ENCODE measurements at regions not wholly inside any gene's neighbourhood (a gene's known extent, or its start where the extent isn't known, plus 50 kb on each side); places are given as distances from the start of the nearest gene placed in this dataset.

- POLR2A ChIA-PET (ENCODE audit: unreplicated experiment): no interaction called here
- H3K27me3 ChIP-seq (ENCODE audit: low read length): no peaks in the 10 kb centered on the region
- TF ChIP-seq EZH2phosphoT487 (IDR thresholded peaks at IDR 0.05; ENCODE audit: borderline replicate concordance, low read length) (no peak), CTCF (conservative IDR thresholded peaks at IDR 0.05; ENCODE audit: low read depth, low read length) (no peak), EZH2 (IDR thresholded peaks at IDR 0.05; ENCODE audit: low read length, unreplicated experiment) (no peak)
These were observed 211.0 kb upstream of the ADGRL3 start for GRCh38 chr4:60989141-60989540.

GRCh38 chr4:60992037-60992436, 208.1 kb upstream of the ADGRL3 start:
- peak; percentile 91 for DNase-seq
- Histone ChIP-seq H3K4me2 (ENCODE audit: low read length) (peak overlapping the region; percentile 57), H3K4me1 (ENCODE audit: insufficient read depth, low read length) (peaks cover 40% of the 10 kb centered on the region), H3K9me2 (replicated peaks; ENCODE audit: low read length) (no peaks in the 10 kb centered on the region), H3K79me2 (ENCODE audit: low read length) (no peaks in the 10 kb centered on the region), H3F3A (ENCODE audit: low read length, unreplicated experiment) (no peaks in the 10 kb centered on the region), H3K9ac (ENCODE audit: low read length) (no peak overlapping the region), H3K36me3 (ENCODE audit: low read depth, low read length) (no peaks in the 10 kb centered on the region), H2AFZ (ENCODE audit: low read length) (no peak overlapping the region), H3K4me3 (ENCODE audit: low read length) (no peak overlapping the region), H3K27me3 (ENCODE audit: low read length) (no peaks in the 10 kb centered on the region), H4K20me1 (ENCODE audit: low read length) (no peaks in the 10 kb centered on the region), H3K9me3 (ENCODE audit: low read length) (no peaks in the 10 kb centered on the region), H3K27ac (ENCODE audit: low read length) (peak overlapping the region; percentile 62)
- ChIA-PET CTCF (no interaction called here), POLR2A (ENCODE audit: unreplicated experiment) (interaction anchor here (0.6 kb wide), 1 partner anchor 383 kb away, joined by 3 read pairs; no protein-coding TSS in a partner anchor)
- peak; percentile 96 for ATAC-seq
- no TSS peak for BruUV-seq (replicated peaks)
- intact Hi-C loops (cut with micrococcal nuclease): loop anchor here (2.0 to 10.0 kb wide), 2 partner anchors 79 to 413 kb away; no protein-coding TSS in a partner anchor
- no peak for TF ChIP-seq CTCF (conservative IDR thresholded peaks at IDR 0.05; ENCODE audit: low read depth, low read length)
- TF ChIP-seq EZH2 (IDR thresholded peaks at IDR 0.05; ENCODE audit: low read length, unreplicated experiment): no peak
- TF ChIP-seq EZH2phosphoT487 (IDR thresholded peaks at IDR 0.05; ENCODE audit: borderline replicate concordance, low read length): no peak

More at GRCh38 chr4:60989141-60989540, 211.0 kb upstream of the ADGRL3 start:
- Histone ChIP-seq H3K36me3 (ENCODE audit: low read depth, low read length) (no peaks in the 10 kb centered on the region), H3K27ac (ENCODE audit: low read length) (peak overlapping the region; percentile 29), H4K20me1 (ENCODE audit: low read length) (no peaks in the 10 kb centered on the region), H3K79me2 (ENCODE audit: low read length) (no peaks in the 10 kb centered on the region), H3F3A (ENCODE audit: low read length, unreplicated experiment) (no peaks in the 10 kb centered on the region), H3K9ac (ENCODE audit: low read length) (no peak overlapping the region), H3K4me2 (ENCODE audit: low read length) (0 out of 2 replicates have a peak overlapping the region, but pooled peaks have one; percentile 7), H3K9me2 (replicated peaks; ENCODE audit: low read length) (no peaks in the 10 kb centered on the region), H2AFZ (ENCODE audit: low read length) (no peak overlapping the region), H3K4me1 (ENCODE audit: insufficient read depth, low read length) (peaks cover 40% of the 10 kb centered on the region), H3K9me3 (ENCODE audit: low read length) (no peaks in the 10 kb centered on the region), H3K4me3 (ENCODE audit: low read length) (no peak overlapping the region)
- peak; percentile 92 for DNase-seq
- intact Hi-C loops (cut with micrococcal nuclease): no loop called here
- ATAC-seq: peak; percentile 61
- BruUV-seq (replicated peaks): no TSS peak
- CTCF ChIA-PET: no interaction called here

- H3K27me3 ChIP-seq (ENCODE audit: low read length): no peaks in the 10 kb centered on the region
- DNase-seq: peak; percentile 33
These were observed 196.8 kb upstream of the ADGRL3 start for GRCh38 chr4:61003301-61003700.

More at GRCh38 chr4:61003301-61003700, 196.8 kb upstream of the ADGRL3 start:
- no peaks in the 10 kb centered on the region for H3K9me2 ChIP-seq (replicated peaks; ENCODE audit: low read length)
- no peaks in the 10 kb centered on the region for H3F3A ChIP-seq (ENCODE audit: low read length, unreplicated experiment)
- H3K79me2 ChIP-seq (ENCODE audit: low read length): no peaks in the 10 kb centered on the region
- H3K4me3 ChIP-seq (ENCODE audit: low read length): no peak overlapping the region
- no peak overlapping the region for H3K4me2 ChIP-seq (ENCODE audit: low read length)
- H3K4me1 ChIP-seq (ENCODE audit: insufficient read depth, low read length): no peaks in the 10 kb centered on the region
- no peak for TF ChIP-seq EZH2phosphoT487 (IDR thresholded peaks at IDR 0.05; ENCODE audit: borderline replicate concordance, low read length)
- TF ChIP-seq CTCF (conservative IDR thresholded peaks at IDR 0.05; ENCODE audit: low read depth, low read length): no peak
- TF ChIP-seq EZH2 (IDR thresholded peaks at IDR 0.05; ENCODE audit: low read length, unreplicated experiment): no peak
- H3K36me3 ChIP-seq (ENCODE audit: low read depth, low read length): no peaks in the 10 kb centered on the region
- no peak for ATAC-seq
- no peak overlapping the region for H2AFZ ChIP-seq (ENCODE audit: low read length)
- no TSS peak for BruUV-seq (replicated peaks)
- CTCF ChIA-PET: no interaction called here
- intact Hi-C loops (cut with micrococcal nuclease): no loop called here
- POLR2A ChIA-PET (ENCODE audit: unreplicated experiment): no interaction called here
- H4K20me1 ChIP-seq (ENCODE audit: low read length): no peaks in the 10 kb centered on the region
- no peak overlapping the region for H3K27ac ChIP-seq (ENCODE audit: low read length)
- H3K9me3 ChIP-seq (ENCODE audit: low read length): 0 out of 2 replicates have a peak, but pooled peaks cover 3% of the 10 kb centered on the region
- H3K9ac ChIP-seq (ENCODE audit: low read length): no peak overlapping the region

Data from PC-3 (cell line).